ENCODE measurements at regions not wholly inside any gene's neighbourhood (a gene's known extent, or its start where the extent isn't known, plus 50 kb on each side); places are given as distances from the start of the nearest gene placed in this dataset.
"Not testable (repeated sequence)": the region's sequence is repeated elsewhere in the genome, so short reads cannot be mapped to it uniquely, and the experiment has no call there.

- no peaks in the 10 kb centered on the region for H3K4me1 ChIP-seq (ENCODE audit: control insufficient read depth in 3 of 3, insufficient read depth in 3 of 3, low read length in 3 of 3)
- H3K4me3 ChIP-seq (ENCODE audit: low read length in 3 of 3): no peak overlapping the region
- no peak overlapping the region for H3K9ac ChIP-seq (ENCODE audit: low read depth in 1 of 3, low read length in 3 of 3)
- H3K27me3 ChIP-seq (ENCODE audit: control insufficient read depth in 3 of 3, insufficient read depth in 3 of 3, low read length in 3 of 3): no peaks in the 10 kb centered on the region
- no peak overlapping the region for H3K27ac ChIP-seq (ENCODE audit: low read depth, low read length)
- H3K36me3 ChIP-seq (ENCODE audit: control insufficient read depth in 3 of 3, insufficient read depth in 3 of 3, low read length in 3 of 3): no peaks in the 10 kb centered on the region
- no peaks in the 10 kb centered on the region for H3K9me3 ChIP-seq (ENCODE audit: control insufficient read depth in 3 of 3, low read length in 3 of 3)
Measured at GRCh38 chr11:81253244-81253643, 1480.4 kb downstream of the FAM181B start.

GRCh38 chr11:81246941-81247340 lies 1486.7 kb downstream of the FAM181B start:
- H3K27me3 ChIP-seq (ENCODE audit: control insufficient read depth in 3 of 3, insufficient read depth in 3 of 3, low read length in 3 of 3): no peaks in the 10 kb centered on the region
- no peak overlapping the region for H3K9ac ChIP-seq (ENCODE audit: low read depth in 1 of 3, low read length in 3 of 3)
- H3K9me3 ChIP-seq (ENCODE audit: control insufficient read depth in 3 of 3, low read length in 3 of 3): no peaks in the 10 kb centered on the region
- H3K27ac ChIP-seq (ENCODE audit: low read depth, low read length): no peak overlapping the region
- no peaks in the 10 kb centered on the region for H3K36me3 ChIP-seq (ENCODE audit: control insufficient read depth in 3 of 3, insufficient read depth in 3 of 3, low read length in 3 of 3)
- H3K4me3 ChIP-seq (ENCODE audit: low read length in 3 of 3): no peak overlapping the region
- no peaks in the 10 kb centered on the region for H3K4me1 ChIP-seq (ENCODE audit: control insufficient read depth in 3 of 3, insufficient read depth in 3 of 3, low read length in 3 of 3)

GRCh38 chr11:81245791-81246190 lies 1487.9 kb downstream of the FAM181B start:
- no peak overlapping the region for H3K9ac ChIP-seq (ENCODE audit: low read depth in 1 of 3, low read length in 3 of 3)
- no peaks in the 10 kb centered on the region for H3K36me3 ChIP-seq (ENCODE audit: control insufficient read depth in 3 of 3, insufficient read depth in 3 of 3, low read length in 3 of 3)
- H3K27ac ChIP-seq (ENCODE audit: low read depth, low read length): no peak overlapping the region
- H3K27me3 ChIP-seq (ENCODE audit: control insufficient read depth in 3 of 3, insufficient read depth in 3 of 3, low read length in 3 of 3): no peaks in the 10 kb centered on the region
- H3K4me3 ChIP-seq (ENCODE audit: low read length in 3 of 3): no peak overlapping the region
- H3K4me1 ChIP-seq (ENCODE audit: control insufficient read depth in 3 of 3, insufficient read depth in 3 of 3, low read length in 3 of 3): no peaks in the 10 kb centered on the region
- no peaks in the 10 kb centered on the region for H3K9me3 ChIP-seq (ENCODE audit: control insufficient read depth in 3 of 3, low read length in 3 of 3)

GRCh38 chr11:81241672-81242275 lies 1491.9 kb downstream of the FAM181B start:
- Histone ChIP-seq H3K9ac (ENCODE audit: low read depth in 1 of 3, low read length in 3 of 3) (no peak overlapping the region), H3K27me3 (ENCODE audit: control insufficient read depth in 3 of 3, insufficient read depth in 3 of 3, low read length in 3 of 3) (no peaks in the 10 kb centered on the region), H3K4me1 (ENCODE audit: control insufficient read depth in 3 of 3, insufficient read depth in 3 of 3, low read length in 3 of 3) (no peaks in the 10 kb centered on the region), H3K36me3 (ENCODE audit: control insufficient read depth in 3 of 3, insufficient read depth in 3 of 3, low read length in 3 of 3) (no peaks in the 10 kb centered on the region), H3K4me3 (ENCODE audit: low read length in 3 of 3) (no peak overlapping the region), H3K9me3 (ENCODE audit: control insufficient read depth in 3 of 3, low read length in 3 of 3) (no peaks in the 10 kb centered on the region), H3K27ac (ENCODE audit: low read depth, low read length) (no peak overlapping the region)

GRCh38 chr11:81237139-81237538 lies 1496.5 kb downstream of the FAM181B start:
- no peaks in the 10 kb centered on the region for H3K36me3 ChIP-seq (ENCODE audit: control insufficient read depth in 3 of 3, insufficient read depth in 3 of 3, low read length in 3 of 3)
- no peak overlapping the region for H3K9ac ChIP-seq (ENCODE audit: low read depth in 1 of 3, low read length in 3 of 3)
- H3K9me3 ChIP-seq (ENCODE audit: control insufficient read depth in 3 of 3, low read length in 3 of 3): no peaks in the 10 kb centered on the region
- no peak overlapping the region for H3K4me3 ChIP-seq (ENCODE audit: low read length in 3 of 3)
- no peaks in the 10 kb centered on the region for H3K27me3 ChIP-seq (ENCODE audit: control insufficient read depth in 3 of 3, insufficient read depth in 3 of 3, low read length in 3 of 3)
- H3K4me1 ChIP-seq (ENCODE audit: control insufficient read depth in 3 of 3, insufficient read depth in 3 of 3, low read length in 3 of 3): no peaks in the 10 kb centered on the region
- H3K27ac ChIP-seq (ENCODE audit: low read depth, low read length): no peak overlapping the region

GRCh38 chr11:81227409-81227808 lies 1506.3 kb downstream of the FAM181B start:
- H3K27ac ChIP-seq (ENCODE audit: low read depth, low read length); H3K4me3 ChIP-seq (ENCODE audit: low read length in 3 of 3); H3K4me1 ChIP-seq (ENCODE audit: control insufficient read depth in 3 of 3, insufficient read depth in 3 of 3, low read length in 3 of 3); H3K9ac ChIP-seq (ENCODE audit: low read depth in 1 of 3, low read length in 3 of 3); H3K36me3 ChIP-seq (ENCODE audit: control insufficient read depth in 3 of 3, insufficient read depth in 3 of 3, low read length in 3 of 3); H3K9me3 ChIP-seq (ENCODE audit: control insufficient read depth in 3 of 3, low read length in 3 of 3); H3K27me3 ChIP-seq (ENCODE audit: control insufficient read depth in 3 of 3, insufficient read depth in 3 of 3, low read length in 3 of 3): not testable (repeated sequence)

GRCh38 chr11:81224396-81224795 lies 1509.3 kb downstream of the FAM181B start:
- Histone ChIP-seq H3K27me3 (ENCODE audit: control insufficient read depth in 3 of 3, insufficient read depth in 3 of 3, low read length in 3 of 3) (no peaks in the 10 kb centered on the region), H3K9ac (ENCODE audit: low read depth in 1 of 3, low read length in 3 of 3) (no peak overlapping the region), H3K27ac (ENCODE audit: low read depth, low read length) (no peak overlapping the region), H3K4me1 (ENCODE audit: control insufficient read depth in 3 of 3, insufficient read depth in 3 of 3, low read length in 3 of 3) (no peaks in the 10 kb centered on the region), H3K9me3 (ENCODE audit: control insufficient read depth in 3 of 3, low read length in 3 of 3) (no peaks in the 10 kb centered on the region), H3K4me3 (ENCODE audit: low read length in 3 of 3) (no peak overlapping the region), H3K36me3 (ENCODE audit: control insufficient read depth in 3 of 3, insufficient read depth in 3 of 3, low read length in 3 of 3) (no peaks in the 10 kb centered on the region)

- H3K4me1 ChIP-seq (ENCODE audit: control insufficient read depth in 3 of 3, insufficient read depth in 3 of 3, low read length in 3 of 3): no peaks in the 10 kb centered on the region
- no peaks in the 10 kb centered on the region for H3K36me3 ChIP-seq (ENCODE audit: control insufficient read depth in 3 of 3, insufficient read depth in 3 of 3, low read length in 3 of 3)
- no peak overlapping the region for H3K27ac ChIP-seq (ENCODE audit: low read depth, low read length)
Measured at GRCh38 chr11:81222491-81222890, 1511.2 kb downstream of the FAM181B start.

GRCh38 chr11:81220146-81220895 lies 1513.3 kb downstream of the FAM181B start:
- Histone ChIP-seq H3K4me3 (ENCODE audit: low read length in 3 of 3) (no peak overlapping the region), H3K9ac (ENCODE audit: low read depth in 1 of 3, low read length in 3 of 3) (no peak overlapping the region), H3K4me1 (ENCODE audit: control insufficient read depth in 3 of 3, insufficient read depth in 3 of 3, low read length in 3 of 3) (no peaks in the 10 kb centered on the region), H3K9me3 (ENCODE audit: control insufficient read depth in 3 of 3, low read length in 3 of 3) (no peaks in the 10 kb centered on the region), H3K36me3 (ENCODE audit: control insufficient read depth in 3 of 3, insufficient read depth in 3 of 3, low read length in 3 of 3) (no peaks in the 10 kb centered on the region), H3K27me3 (ENCODE audit: control insufficient read depth in 3 of 3, insufficient read depth in 3 of 3, low read length in 3 of 3) (no peaks in the 10 kb centered on the region), H3K27ac (ENCODE audit: low read depth, low read length) (no peak overlapping the region)

More at GRCh38 chr11:81222491-81222890, 1511.2 kb downstream of the FAM181B start:
- Histone ChIP-seq H3K9ac (ENCODE audit: low read depth in 1 of 3, low read length in 3 of 3) (no peak overlapping the region), H3K27me3 (ENCODE audit: control insufficient read depth in 3 of 3, insufficient read depth in 3 of 3, low read length in 3 of 3) (no peaks in the 10 kb centered on the region), H3K4me3 (ENCODE audit: low read length in 3 of 3) (no peak overlapping the region), H3K9me3 (ENCODE audit: control insufficient read depth in 3 of 3, low read length in 3 of 3) (no peaks in the 10 kb centered on the region)

- no peak overlapping the region for H3K4me3 ChIP-seq (ENCODE audit: low read length in 3 of 3)
- no peaks in the 10 kb centered on the region for H3K9me3 ChIP-seq (ENCODE audit: control insufficient read depth in 3 of 3, low read length in 3 of 3)
- H3K4me1 ChIP-seq (ENCODE audit: control insufficient read depth in 3 of 3, insufficient read depth in 3 of 3, low read length in 3 of 3): no peaks in the 10 kb centered on the region
- no peak overlapping the region for H3K27ac ChIP-seq (ENCODE audit: low read depth, low read length)
- H3K27me3 ChIP-seq (ENCODE audit: control insufficient read depth in 3 of 3, insufficient read depth in 3 of 3, low read length in 3 of 3): no peaks in the 10 kb centered on the region
- no peaks in the 10 kb centered on the region for H3K36me3 ChIP-seq (ENCODE audit: control insufficient read depth in 3 of 3, insufficient read depth in 3 of 3, low read length in 3 of 3)
- H3K9ac ChIP-seq (ENCODE audit: low read depth in 1 of 3, low read length in 3 of 3): no peak overlapping the region
Measured at GRCh38 chr11:81219661-81220060, 1514.0 kb downstream of the FAM181B start.
